ENCODE measurements at regions not wholly inside any gene's neighbourhood (a gene's known extent, or its start where the extent isn't known, plus 50 kb on each side); places are given as distances from the start of the nearest gene placed in this dataset.

- no peak for DNase-seq (ENCODE audit: unreplicated experiment)
- no TSS peak for BruUV-seq (replicated peaks)
- H3K27me3 Mint-ChIP-seq (ENCODE audit: insufficient read depth, unreplicated experiment): no peaks in the 10 kb centered on the region
- H3K27ac Mint-ChIP-seq (ENCODE audit: low read depth, unreplicated experiment): no peak overlapping the region
- H3K4me1 Mint-ChIP-seq (ENCODE audit: insufficient read depth, unreplicated experiment): no peaks in the 10 kb centered on the region
- ChIA-PET CTCF (no interaction called here), POLR2A (no interaction called here)
- no peak for TF ChIP-seq CTCF (IDR thresholded peaks at IDR 0.05; ENCODE audit: unreplicated experiment)
- no peaks in the 10 kb centered on the region for H3K36me3 Mint-ChIP-seq (ENCODE audit: insufficient read depth, unreplicated experiment)
- intact Hi-C loops (cut with micrococcal nuclease): no loop called here
- no peaks in the 10 kb centered on the region for H3K9me3 Mint-ChIP-seq (ENCODE audit: unreplicated experiment)
- no peak overlapping the region for H3K4me3 Mint-ChIP-seq (ENCODE audit: unreplicated experiment)
Measured at GRCh38 chr4:180721356-180721755, 1521.8 kb upstream of the TENM3 start.

- TF ChIP-seq CTCF (IDR thresholded peaks at IDR 0.05; ENCODE audit: unreplicated experiment): no peak
- Mint-ChIP-seq H3K4me3 (ENCODE audit: unreplicated experiment) (no peak overlapping the region), H3K36me3 (ENCODE audit: insufficient read depth, unreplicated experiment) (no peaks in the 10 kb centered on the region), H3K4me1 (ENCODE audit: insufficient read depth, unreplicated experiment) (no peaks in the 10 kb centered on the region), H3K27ac (ENCODE audit: low read depth, unreplicated experiment) (no peak overlapping the region), H3K9me3 (ENCODE audit: unreplicated experiment) (peaks cover 8% of the 10 kb centered on the region), H3K27me3 (ENCODE audit: insufficient read depth, unreplicated experiment) (no peaks in the 10 kb centered on the region)
- POLR2A ChIA-PET: interaction anchor here (1.1 kb wide), 1 partner anchor 21 kb away, joined by 3 read pairs; no protein-coding TSS in a partner anchor
- intact Hi-C loops (cut with micrococcal nuclease): no loop called here
- DNase-seq (ENCODE audit: unreplicated experiment): no peak
- CTCF ChIA-PET: no interaction called here
- no TSS peak for BruUV-seq (replicated peaks)
Measured at GRCh38 chr4:180726611-180727010, 1516.6 kb upstream of the TENM3 start.

- Mint-ChIP-seq H3K27me3 (ENCODE audit: insufficient read depth, unreplicated experiment) (no peaks in the 10 kb centered on the region), H3K36me3 (ENCODE audit: insufficient read depth, unreplicated experiment) (no peaks in the 10 kb centered on the region), H3K4me3 (ENCODE audit: unreplicated experiment) (no peak overlapping the region), H3K4me1 (ENCODE audit: insufficient read depth, unreplicated experiment) (no peaks in the 10 kb centered on the region), H3K27ac (ENCODE audit: low read depth, unreplicated experiment) (no peak overlapping the region), H3K9me3 (ENCODE audit: unreplicated experiment) (peaks cover 8% of the 10 kb centered on the region)
- TF ChIP-seq CTCF (IDR thresholded peaks at IDR 0.05; ENCODE audit: unreplicated experiment): no peak
- intact Hi-C loops (cut with micrococcal nuclease): no loop called here
- CTCF ChIA-PET: no interaction called here
- no peak for DNase-seq (ENCODE audit: unreplicated experiment)
- no TSS peak for BruUV-seq (replicated peaks)
- POLR2A ChIA-PET: interaction anchor here (1.1 kb wide), 1 partner anchor 20 kb away, joined by 3 read pairs; no protein-coding TSS in a partner anchor
Measured at GRCh38 chr4:180727478-180727877, 1515.7 kb upstream of the TENM3 start.

- CTCF ChIA-PET: no interaction called here
- Mint-ChIP-seq H3K36me3 (ENCODE audit: insufficient read depth, unreplicated experiment) (no peaks in the 10 kb centered on the region), H3K4me3 (ENCODE audit: unreplicated experiment) (no peak overlapping the region), H3K27ac (ENCODE audit: low read depth, unreplicated experiment) (no peak overlapping the region), H3K9me3 (ENCODE audit: unreplicated experiment) (peaks cover 8% of the 10 kb centered on the region), H3K27me3 (ENCODE audit: insufficient read depth, unreplicated experiment) (no peaks in the 10 kb centered on the region), H3K4me1 (ENCODE audit: insufficient read depth, unreplicated experiment) (no peaks in the 10 kb centered on the region)
- no peak for DNase-seq (ENCODE audit: unreplicated experiment)
- POLR2A ChIA-PET: no interaction called here
- intact Hi-C loops (cut with micrococcal nuclease): no loop called here
- BruUV-seq (replicated peaks): no TSS peak
- no peak for TF ChIP-seq CTCF (IDR thresholded peaks at IDR 0.05; ENCODE audit: unreplicated experiment)
Measured at GRCh38 chr4:180734753-180735432, 1508.3 kb upstream of the TENM3 start.
